ENCODE measurements at regions not wholly inside any gene's neighbourhood (a gene's known extent, or its start where the extent isn't known, plus 50 kb on each side); places are given as distances from the start of the nearest gene placed in this dataset.

- H3K4me3 ChIP-seq = no peak overlapping the region
- H3K4me1 ChIP-seq (ENCODE audit: control insufficient read depth in 5 of 5, insufficient read depth in 5 of 5, low read length in 5 of 5) = no peaks in the 10 kb centered on the region
- H3K27me3 ChIP-seq (ENCODE audit: control insufficient read depth in 3 of 3, insufficient read depth in 3 of 3, low read length in 2 of 3) = no peaks in the 10 kb centered on the region
- 16 to 32% methylated on average over 4 of the region's 4 CpGs for WGBS, 2 donors
- no peak for DNase-seq
- peaks cover 0 to 7% (median 4%) of the 10 kb centered on the region in 4 donors for H3K9me3 ChIP-seq (ENCODE audit: control insufficient read depth in 4 of 4, insufficient read depth in 3 of 4, low read length in 3 of 4)
- no peak overlapping the region for H3K27ac ChIP-seq (ENCODE audit: low read depth in 1 of 2, low read length in 1 of 2)
- H3K36me3 ChIP-seq (ENCODE audit: control insufficient read depth in 4 of 4, insufficient read depth in 4 of 4, low read length in 4 of 4) = no peaks in the 10 kb centered on the region
- no peak for TF ChIP-seq CTCF (IDR thresholded peaks at IDR 0.05; ENCODE audit: control extremely low read depth, extremely low read depth)
- H3K9ac ChIP-seq (ENCODE audit: insufficient read depth in 1 of 2, low read length in 2 of 2) = no peak overlapping the region
- no peak for ATAC-seq (ENCODE audit: insufficient read depth, low FRiP score)
Measured at GRCh38 chr12:97666263-97666662, 203.7 kb downstream of the RMST start.

DNA sequence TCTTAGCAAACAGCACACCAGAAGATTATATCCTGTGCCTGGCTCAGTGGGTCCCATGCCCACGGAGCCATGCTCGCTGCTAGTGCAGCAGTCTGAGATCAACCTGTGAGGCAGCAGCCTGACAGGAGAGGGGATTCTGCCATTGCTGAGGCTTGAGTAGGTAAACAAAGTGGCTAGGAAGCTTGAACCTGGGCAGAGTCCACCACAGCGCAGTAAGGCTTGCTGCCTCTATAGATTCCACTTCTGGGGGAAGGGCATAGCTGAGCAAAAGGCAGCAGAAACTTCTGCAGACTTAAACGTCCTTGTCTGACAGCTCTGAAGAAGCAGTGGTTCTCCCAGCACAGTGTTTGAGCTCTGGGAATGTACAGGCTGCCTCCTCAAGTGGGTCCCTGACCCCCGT lies 210.3 kb downstream of the RMST start:
- Histone ChIP-seq H3K27me3 (ENCODE audit: control insufficient read depth in 3 of 3, insufficient read depth in 3 of 3, low read length in 2 of 3) (no peaks in the 10 kb centered on the region), H3K36me3 (ENCODE audit: control insufficient read depth in 4 of 4, insufficient read depth in 4 of 4, low read length in 4 of 4) (no peaks in the 10 kb centered on the region), H3K9me3 (ENCODE audit: control insufficient read depth in 4 of 4, insufficient read depth in 3 of 4, low read length in 3 of 4) (peaks cover 0 to 6% (median 3%) of the 10 kb centered on the region in 4 donors), H3K9ac (ENCODE audit: insufficient read depth in 1 of 2, low read length in 2 of 2) (no peak overlapping the region), H3K27ac (ENCODE audit: low read depth in 1 of 2, low read length in 1 of 2) (no peak overlapping the region), H3K4me1 (ENCODE audit: control insufficient read depth in 5 of 5, insufficient read depth in 5 of 5, low read length in 5 of 5) (no peaks in the 10 kb centered on the region), H3K4me3 (no peak overlapping the region)
- DNase-seq (no peak), ATAC-seq (ENCODE audit: insufficient read depth, low FRiP score) (no peak)
- 59 to 76% methylated on average over 5 of the region's 5 CpGs for WGBS, 2 donors
- TF ChIP-seq CTCF (IDR thresholded peaks at IDR 0.05; ENCODE audit: control extremely low read depth, extremely low read depth) = no peak

GRCh38 chr12:97680751-97681150 lies 218.1 kb downstream of the RMST start:
- WGBS, 2 donors = 29 to 85% methylated on average over 2 of the region's 2 CpGs
- no peak overlapping the region for H3K27ac ChIP-seq (ENCODE audit: low read depth in 1 of 2, low read length in 1 of 2)
- no peak overlapping the region for H3K4me3 ChIP-seq
- H3K9me3 ChIP-seq (ENCODE audit: control insufficient read depth in 4 of 4, insufficient read depth in 3 of 4, low read length in 3 of 4) = no peaks in the 10 kb centered on the region
- peaks cover 0 to 2% (median 0%) of the 10 kb centered on the region in 3 donors for H3K27me3 ChIP-seq (ENCODE audit: control insufficient read depth in 3 of 3, insufficient read depth in 3 of 3, low read length in 2 of 3)
- TF ChIP-seq CTCF (IDR thresholded peaks at IDR 0.05; ENCODE audit: control extremely low read depth, extremely low read depth) = no peak
- DNase-seq = no peak
- H3K9ac ChIP-seq (ENCODE audit: insufficient read depth in 1 of 2, low read length in 2 of 2) = no peak overlapping the region
- no peak for ATAC-seq (ENCODE audit: insufficient read depth, low FRiP score)
- H3K4me1 ChIP-seq (ENCODE audit: control insufficient read depth in 5 of 5, insufficient read depth in 5 of 5, low read length in 5 of 5) = no peaks in the 10 kb centered on the region
- no peaks in the 10 kb centered on the region for H3K36me3 ChIP-seq (ENCODE audit: control insufficient read depth in 4 of 4, insufficient read depth in 4 of 4, low read length in 4 of 4)
